ENCODE measurements at regions not wholly inside any gene's neighbourhood (a gene's known extent, or its start where the extent isn't known, plus 50 kb on each side); places are given as distances from the start of the nearest gene placed in this dataset.

DNA sequence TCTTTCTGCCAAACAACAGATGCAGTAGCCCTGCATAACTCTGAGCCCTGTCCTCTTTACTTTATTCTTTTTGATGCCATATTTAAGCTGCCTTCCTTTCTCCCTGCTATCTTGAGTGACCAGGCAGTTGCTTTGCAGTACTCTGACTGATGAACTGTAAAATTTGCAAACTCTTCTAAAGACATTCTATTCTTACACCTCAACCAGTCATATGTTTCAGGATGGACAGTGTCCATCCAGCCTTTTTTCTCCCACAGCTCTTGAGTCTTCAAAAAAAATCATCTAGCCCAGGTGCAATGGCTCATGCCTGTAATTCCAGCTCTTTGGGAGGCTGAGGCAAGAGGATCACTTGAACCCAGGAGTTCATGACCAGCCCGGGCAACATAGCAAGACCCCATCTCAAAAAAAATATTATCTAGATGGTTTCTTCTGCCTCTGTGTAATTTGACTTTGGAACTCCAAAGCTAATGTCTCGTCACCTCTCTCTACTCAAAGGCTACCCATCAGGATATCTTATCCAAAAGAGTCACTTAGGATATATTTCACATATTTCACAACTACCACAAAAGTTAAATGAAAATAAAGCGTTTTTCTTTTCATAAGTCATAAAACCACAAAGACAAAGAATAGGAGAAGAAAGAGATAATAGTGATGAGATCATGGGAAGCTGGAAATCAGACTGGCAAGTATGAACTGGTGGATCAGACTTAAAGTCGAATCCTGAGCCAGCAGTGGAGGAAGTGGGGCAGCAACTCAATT lies 54.6 kb upstream of the IPO9 start:
- DNase-seq: peak; percentile 87

DNA sequence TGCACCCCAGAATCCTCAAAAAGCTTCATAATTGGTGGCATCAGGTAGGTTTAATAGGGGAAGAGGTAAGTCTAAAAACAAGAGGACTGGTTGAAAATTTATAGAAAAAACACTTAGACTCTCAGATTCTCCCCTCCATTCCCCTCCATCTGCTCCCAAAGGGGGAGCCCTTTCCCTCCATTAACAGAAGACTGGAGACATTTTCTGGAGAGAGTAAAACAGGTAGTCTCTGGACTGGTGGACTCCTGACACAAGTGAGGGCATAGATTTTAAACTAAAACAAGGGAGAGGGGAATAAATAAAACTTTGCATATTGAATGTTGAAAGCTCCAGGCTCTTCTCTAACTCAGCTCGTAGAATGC lies 54.0 kb upstream of the IPO9 start:
- DNase-seq: no peak

DNA sequence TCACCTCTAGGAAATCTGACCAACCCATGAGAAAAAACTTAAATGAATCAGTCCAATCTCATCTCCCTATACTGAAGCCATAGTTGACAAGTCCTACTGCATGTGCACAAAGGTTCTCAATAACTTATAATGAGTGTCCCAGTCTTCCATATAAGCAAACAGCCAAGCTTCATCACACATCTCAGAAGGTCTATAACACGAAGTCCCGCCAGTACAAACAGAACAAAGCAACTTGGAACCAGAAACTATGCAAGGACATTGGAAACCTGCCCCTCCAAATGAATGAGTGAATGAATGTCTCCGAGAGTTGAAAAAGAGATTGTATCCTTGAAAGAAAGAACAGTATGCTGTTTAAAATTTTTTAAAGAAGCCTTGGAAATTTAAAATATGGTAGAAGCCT lies 53.6 kb upstream of the IPO9 start:
- no peak for DNase-seq

DNA sequence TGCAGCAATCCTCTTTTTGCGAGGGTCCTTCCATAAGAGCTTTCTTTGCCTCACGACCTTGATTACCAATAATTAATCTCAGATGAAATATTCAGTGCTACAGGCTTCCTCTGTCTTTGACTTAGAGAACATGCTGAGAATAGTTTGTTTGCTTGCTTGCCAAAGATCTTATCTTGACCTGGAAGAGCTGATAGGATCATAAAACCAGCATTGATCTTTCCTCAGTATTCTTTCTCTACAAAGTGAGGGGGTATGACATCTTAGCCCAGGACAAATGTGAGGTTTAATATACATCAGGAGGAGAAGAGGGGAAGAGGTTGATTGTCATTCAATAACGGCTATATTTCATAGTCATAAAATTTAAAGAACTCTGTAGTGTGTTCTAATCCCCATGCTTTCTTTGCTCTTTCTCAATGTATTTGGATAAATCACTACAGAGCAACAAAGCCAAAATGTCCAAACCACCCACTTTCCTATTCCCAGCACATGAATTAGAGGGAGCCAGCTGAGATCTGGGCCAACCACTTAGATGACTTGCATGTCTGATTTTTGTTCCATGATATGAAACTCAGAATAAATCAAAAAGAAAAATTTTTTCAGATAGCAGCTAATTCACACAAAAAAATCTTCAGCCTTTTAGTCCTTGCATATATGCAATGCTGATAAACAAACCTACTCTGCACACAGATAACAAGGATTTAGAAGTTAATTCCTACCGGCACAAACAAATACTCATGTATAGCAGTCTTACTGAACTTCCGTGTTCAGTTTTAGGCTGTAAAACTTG lies 50.5 kb upstream of the IPO9 start:
- DNase-seq: peak; percentile 53
